ENCODE measurements at regions not wholly inside any gene's neighbourhood (a gene's known extent, or its start where the extent isn't known, plus 50 kb on each side); places are given as distances from the start of the nearest gene placed in this dataset.

- DNase-seq (ENCODE audit: low read depth in 2 of 3, low spot score in 2 of 3): no peak
Measured at GRCh38 chr1:87863317-87863716, 534.6 kb downstream of the LMO4 start.

- no peak for DNase-seq (ENCODE audit: low read depth in 2 of 3, low spot score in 2 of 3)
Measured at GRCh38 chr1:87864676-87865075, 536.0 kb downstream of the LMO4 start.

- DNase-seq (ENCODE audit: low read depth in 2 of 3, low spot score in 2 of 3): no peak
Measured at GRCh38 chr1:87866416-87866815, 537.7 kb downstream of the LMO4 start.

GRCh38 chr1:87867626-87868025 lies 538.9 kb downstream of the LMO4 start:
- no peak for DNase-seq (ENCODE audit: low read depth in 2 of 3, low spot score in 2 of 3)

- DNase-seq (ENCODE audit: low read depth in 2 of 3, low spot score in 2 of 3): no peak
Measured at GRCh38 chr1:87869567-87869966, 540.9 kb downstream of the LMO4 start.

- no peak for DNase-seq (ENCODE audit: low read depth in 2 of 3, low spot score in 2 of 3)
Measured at GRCh38 chr1:87872189-87872588, 543.5 kb downstream of the LMO4 start.

- no peak for DNase-seq (ENCODE audit: low read depth in 2 of 3, low spot score in 2 of 3)
Measured at GRCh38 chr1:87872692-87873091, 544.0 kb downstream of the LMO4 start.

GRCh38 chr1:87878873-87879272 lies 550.2 kb downstream of the LMO4 start:
- no peak for DNase-seq (ENCODE audit: low read depth in 2 of 3, low spot score in 2 of 3)

GRCh38 chr1:87880098-87880760 lies 551.5 kb downstream of the LMO4 start:
- no peak for DNase-seq (ENCODE audit: low read depth in 2 of 3, low spot score in 2 of 3)

- no peak for DNase-seq (ENCODE audit: low read depth in 2 of 3, low spot score in 2 of 3)
Measured at GRCh38 chr1:87880764-87881163, 552.1 kb downstream of the LMO4 start.

- no peak for DNase-seq (ENCODE audit: low read depth in 2 of 3, low spot score in 2 of 3)
Measured at GRCh38 chr1:87883906-87884305, 555.2 kb downstream of the LMO4 start.

- no peak for DNase-seq (ENCODE audit: low read depth in 2 of 3, low spot score in 2 of 3)
Measured at GRCh38 chr1:87884581-87884980, 555.9 kb downstream of the LMO4 start.

GRCh38 chr1:87885278-87886025 lies 556.8 kb downstream of the LMO4 start:
- no peak for DNase-seq (ENCODE audit: low read depth in 2 of 3, low spot score in 2 of 3)

- no peak for DNase-seq (ENCODE audit: low read depth in 2 of 3, low spot score in 2 of 3)
Measured at GRCh38 chr1:87887100-87887499, 558.4 kb downstream of the LMO4 start.

- DNase-seq (ENCODE audit: low read depth in 2 of 3, low spot score in 2 of 3): no peak
Measured at GRCh38 chr1:87888446-87888845, 559.8 kb downstream of the LMO4 start.

GRCh38 chr1:87894062-87894461 lies 565.4 kb downstream of the LMO4 start:
- no peak for DNase-seq (ENCODE audit: low read depth in 2 of 3, low spot score in 2 of 3)

- no peak for DNase-seq (ENCODE audit: low read depth in 2 of 3, low spot score in 2 of 3)
Measured at GRCh38 chr1:87897481-87897880, 568.8 kb downstream of the LMO4 start.

GRCh38 chr1:87898431-87898830 lies 569.8 kb downstream of the LMO4 start:
- no peak for DNase-seq (ENCODE audit: low read depth in 2 of 3, low spot score in 2 of 3)

GRCh38 chr1:87899017-87899416 lies 570.3 kb downstream of the LMO4 start:
- DNase-seq (ENCODE audit: low read depth in 2 of 3, low spot score in 2 of 3): no peak

GRCh38 chr1:87899746-87900145 lies 571.1 kb downstream of the LMO4 start:
- no peak for DNase-seq (ENCODE audit: low read depth in 2 of 3, low spot score in 2 of 3)

GRCh38 chr1:87902830-87903229 lies 574.1 kb downstream of the LMO4 start:
- DNase-seq (ENCODE audit: low read depth in 2 of 3, low spot score in 2 of 3): no peak

- no peak for DNase-seq (ENCODE audit: low read depth in 2 of 3, low spot score in 2 of 3)
Measured at GRCh38 chr1:87903242-87903641, 574.6 kb downstream of the LMO4 start.

- DNase-seq (ENCODE audit: low read depth in 2 of 3, low spot score in 2 of 3): no peak
Measured at GRCh38 chr1:87904651-87905050, 576.0 kb downstream of the LMO4 start.
